Activated naive CD4-positive, alpha-beta T cell treated with anti-CD3 and anti-CD28 coated beads, Interleukin-2, amount 10 ng/mL, durations not matched to agents 7 days and 5 days (primary cell): ENCODE measurements at regions not wholly inside any gene's neighbourhood (a gene's known extent, or its start where the extent isn't known, plus 50 kb on each side); places are given as distances from the start of the nearest gene placed in this dataset.

Experiments
- CTCF ChIA-PET: fragments of 350-600 bp; sonication (Branson Sonifier 250); formaldehyde crosslinking; loops from one replicate; lab custom pipeline; 2021; ENCODE audit warnings: antibody characterized with exemption; lab: Charles Lee
- DNase-seq: peaks from one replicate; pipeline ENCODE4 v3.0.0-alpha.2; 2020
- H3K27ac Mint-ChIP-seq: one replicate; pipeline ENCODE4 v1.8.0; 2021; ENCODE audit warnings: mild to moderate bottlenecking, moderate library complexity, mixed read lengths
- H3K27me3 Mint-ChIP-seq: one replicate; pipeline ENCODE4 v1.8.0; 2021; ENCODE audit warnings: mild to moderate bottlenecking, mixed read lengths
- H3K36me3 Mint-ChIP-seq: one replicate; pipeline ENCODE4 v1.8.0; 2021; ENCODE audit warnings: mixed read lengths
- H3K4me1 Mint-ChIP-seq: one replicate; pipeline ENCODE4 v1.8.0; 2021; ENCODE audit warnings: mixed read lengths
- H3K4me3 Mint-ChIP-seq: one replicate; pipeline ENCODE4 v1.8.0; 2021; ENCODE audit warnings: mild to moderate bottlenecking, moderate library complexity, mixed read lengths
- H3K9me3 Mint-ChIP-seq: one replicate; pipeline ENCODE4 v1.8.0; 2021; ENCODE audit warnings: mixed read lengths

- Mint-ChIP-seq H3K27me3 (peaks cover 25% of the 10 kb centered on the region), H3K27ac (no peak overlapping the region), H3K4me3 (no peak overlapping the region), H3K36me3 (no peaks in the 10 kb centered on the region), H3K4me1 (no peaks in the 10 kb centered on the region), H3K9me3 (no peaks in the 10 kb centered on the region)
- CTCF ChIA-PET, result interaction anchor here (1.0 kb wide), 1 partner anchor 150 kb away, joined by 3 read pairs; no protein-coding TSS in a partner anchor
- no peak for DNase-seq
These were observed 135.2 kb upstream of the IL12A start for GRCh38 chr3:159853506-159853864.

GRCh38 chr3:159854500-159855124 is 134.0 kb upstream of the IL12A start:
- H3K36me3 Mint-ChIP-seq, result no peaks in the 10 kb centered on the region
- CTCF ChIA-PET, result interaction anchor here (1.0 kb wide), 1 partner anchor 149 kb away, joined by 3 read pairs; no protein-coding TSS in a partner anchor
- H3K9me3 Mint-ChIP-seq, result no peaks in the 10 kb centered on the region
- H3K4me1 Mint-ChIP-seq, result no peaks in the 10 kb centered on the region
- H3K27me3 Mint-ChIP-seq, result peaks cover 25% of the 10 kb centered on the region
- no peak overlapping the region for H3K27ac Mint-ChIP-seq
- H3K4me3 Mint-ChIP-seq, result no peak overlapping the region
- no peak for DNase-seq

- no peaks in the 10 kb centered on the region for H3K9me3 Mint-ChIP-seq
- peaks cover 25% of the 10 kb centered on the region for H3K27me3 Mint-ChIP-seq
- DNase-seq, result no peak
- H3K27ac Mint-ChIP-seq, result no peak overlapping the region
- no peaks in the 10 kb centered on the region for H3K36me3 Mint-ChIP-seq
- H3K4me1 Mint-ChIP-seq, result no peaks in the 10 kb centered on the region
- CTCF ChIA-PET, result no interaction called here
- no peak overlapping the region for H3K4me3 Mint-ChIP-seq
These were observed 132.9 kb upstream of the IL12A start for GRCh38 chr3:159855599-159856346.

- H3K27me3 Mint-ChIP-seq, result peaks cover 27% of the 10 kb centered on the region
- no peak overlapping the region for H3K4me3 Mint-ChIP-seq
- no peak overlapping the region for H3K27ac Mint-ChIP-seq
- H3K4me1 Mint-ChIP-seq, result no peaks in the 10 kb centered on the region
- no peaks in the 10 kb centered on the region for H3K36me3 Mint-ChIP-seq
- CTCF ChIA-PET, result no interaction called here
- H3K9me3 Mint-ChIP-seq, result no peaks in the 10 kb centered on the region
- no peak for DNase-seq
These were observed 132.0 kb upstream of the IL12A start for GRCh38 chr3:159856590-159857104.

GRCh38 chr3:159857840-159858239 is 130.8 kb upstream of the IL12A start:
- no peaks in the 10 kb centered on the region for H3K36me3 Mint-ChIP-seq
- peaks cover 20% of the 10 kb centered on the region for H3K27me3 Mint-ChIP-seq
- no peak overlapping the region for H3K4me3 Mint-ChIP-seq
- DNase-seq, result no peak
- CTCF ChIA-PET, result no interaction called here
- H3K9me3 Mint-ChIP-seq, result no peaks in the 10 kb centered on the region
- H3K27ac Mint-ChIP-seq, result no peak overlapping the region
- H3K4me1 Mint-ChIP-seq, result no peaks in the 10 kb centered on the region

- H3K36me3 Mint-ChIP-seq, result no peaks in the 10 kb centered on the region
- no peak overlapping the region for H3K27ac Mint-ChIP-seq
- DNase-seq, result no peak
- no peaks in the 10 kb centered on the region for H3K9me3 Mint-ChIP-seq
- H3K4me3 Mint-ChIP-seq, result no peak overlapping the region
- CTCF ChIA-PET, result no interaction called here
- H3K4me1 Mint-ChIP-seq, result no peaks in the 10 kb centered on the region
- H3K27me3 Mint-ChIP-seq, result peaks cover 17% of the 10 kb centered on the region
These were observed 130.0 kb upstream of the IL12A start for GRCh38 chr3:159858650-159859049.

GRCh38 chr3:159859424-159859823 is 129.2 kb upstream of the IL12A start:
- H3K4me3 Mint-ChIP-seq, result no peak overlapping the region
- no peak for DNase-seq
- H3K4me1 Mint-ChIP-seq, result no peaks in the 10 kb centered on the region
- no peaks in the 10 kb centered on the region for H3K9me3 Mint-ChIP-seq
- H3K27me3 Mint-ChIP-seq, result peaks cover 17% of the 10 kb centered on the region
- CTCF ChIA-PET, result no interaction called here
- no peak overlapping the region for H3K27ac Mint-ChIP-seq
- no peaks in the 10 kb centered on the region for H3K36me3 Mint-ChIP-seq

GRCh38 chr3:159859836-159860235 is 128.8 kb upstream of the IL12A start:
- H3K4me1 Mint-ChIP-seq, result no peaks in the 10 kb centered on the region
- CTCF ChIA-PET, result no interaction called here
- peaks cover 17% of the 10 kb centered on the region for H3K27me3 Mint-ChIP-seq
- H3K4me3 Mint-ChIP-seq, result no peak overlapping the region
- no peaks in the 10 kb centered on the region for H3K36me3 Mint-ChIP-seq
- H3K9me3 Mint-ChIP-seq, result no peaks in the 10 kb centered on the region
- DNase-seq, result no peak
- H3K27ac Mint-ChIP-seq, result no peak overlapping the region

- peaks cover 17% of the 10 kb centered on the region for H3K27me3 Mint-ChIP-seq
- no peaks in the 10 kb centered on the region for H3K9me3 Mint-ChIP-seq
- no peak overlapping the region for H3K27ac Mint-ChIP-seq
- no peaks in the 10 kb centered on the region for H3K4me1 Mint-ChIP-seq
- DNase-seq, result no peak
- CTCF ChIA-PET, result no interaction called here
- no peaks in the 10 kb centered on the region for H3K36me3 Mint-ChIP-seq
- no peak overlapping the region for H3K4me3 Mint-ChIP-seq
These were observed 128.1 kb upstream of the IL12A start for GRCh38 chr3:159860269-159861116.

GRCh38 chr3:159861369-159861987 is 127.2 kb upstream of the IL12A start:
- Mint-ChIP-seq H3K9me3 (no peaks in the 10 kb centered on the region), H3K36me3 (no peaks in the 10 kb centered on the region), H3K27me3 (peaks cover 10% of the 10 kb centered on the region), H3K4me1 (no peaks in the 10 kb centered on the region), H3K27ac (no peak overlapping the region), H3K4me3 (no peak overlapping the region)
- CTCF ChIA-PET, result no interaction called here
- no peak for DNase-seq

- Mint-ChIP-seq H3K36me3 (no peaks in the 10 kb centered on the region), H3K27ac (no peak overlapping the region), H3K4me1 (no peaks in the 10 kb centered on the region), H3K4me3 (no peak overlapping the region), H3K9me3 (no peaks in the 10 kb centered on the region), H3K27me3 (peaks cover 4% of the 10 kb centered on the region)
- DNase-seq, result no peak
- CTCF ChIA-PET, result no interaction called here
These were observed 123.5 kb upstream of the IL12A start for GRCh38 chr3:159865041-159865579.

GRCh38 chr3:159866201-159866746 is 122.4 kb upstream of the IL12A start:
- no peak for DNase-seq
- no peak overlapping the region for H3K27ac Mint-ChIP-seq
- H3K27me3 Mint-ChIP-seq, result peaks cover 2% of the 10 kb centered on the region
- no peaks in the 10 kb centered on the region for H3K4me1 Mint-ChIP-seq
- H3K36me3 Mint-ChIP-seq, result no peaks in the 10 kb centered on the region
- no peaks in the 10 kb centered on the region for H3K9me3 Mint-ChIP-seq
- CTCF ChIA-PET, result interaction anchor here (0.5 kb wide), 1 partner anchor 134 kb away, joined by 3 read pairs; no protein-coding TSS in a partner anchor
- no peak overlapping the region for H3K4me3 Mint-ChIP-seq

- Mint-ChIP-seq H3K36me3 (no peaks in the 10 kb centered on the region), H3K4me1 (no peaks in the 10 kb centered on the region), H3K27me3 (no peaks in the 10 kb centered on the region), H3K9me3 (no peaks in the 10 kb centered on the region), H3K27ac (no peak overlapping the region), H3K4me3 (no peak overlapping the region)
- no peak for DNase-seq
- CTCF ChIA-PET, result no interaction called here
These were observed 121.3 kb upstream of the IL12A start for GRCh38 chr3:159867372-159867771.
